ENCODE measurements at regions not wholly inside any gene's neighbourhood (a gene's known extent, or its start where the extent isn't known, plus 50 kb on each side); places are given as distances from the start of the nearest gene placed in this dataset.

GRCh38 chr6:12593771-12594529 is 122.6 kb upstream of the PHACTR1 start:
- H3K4me3 ChIP-seq (ENCODE audit: low read depth, low read length), result no peak overlapping the region
- DNase-seq (ENCODE audit: low read depth), result no peak
- TF ChIP-seq, protein P1, sequence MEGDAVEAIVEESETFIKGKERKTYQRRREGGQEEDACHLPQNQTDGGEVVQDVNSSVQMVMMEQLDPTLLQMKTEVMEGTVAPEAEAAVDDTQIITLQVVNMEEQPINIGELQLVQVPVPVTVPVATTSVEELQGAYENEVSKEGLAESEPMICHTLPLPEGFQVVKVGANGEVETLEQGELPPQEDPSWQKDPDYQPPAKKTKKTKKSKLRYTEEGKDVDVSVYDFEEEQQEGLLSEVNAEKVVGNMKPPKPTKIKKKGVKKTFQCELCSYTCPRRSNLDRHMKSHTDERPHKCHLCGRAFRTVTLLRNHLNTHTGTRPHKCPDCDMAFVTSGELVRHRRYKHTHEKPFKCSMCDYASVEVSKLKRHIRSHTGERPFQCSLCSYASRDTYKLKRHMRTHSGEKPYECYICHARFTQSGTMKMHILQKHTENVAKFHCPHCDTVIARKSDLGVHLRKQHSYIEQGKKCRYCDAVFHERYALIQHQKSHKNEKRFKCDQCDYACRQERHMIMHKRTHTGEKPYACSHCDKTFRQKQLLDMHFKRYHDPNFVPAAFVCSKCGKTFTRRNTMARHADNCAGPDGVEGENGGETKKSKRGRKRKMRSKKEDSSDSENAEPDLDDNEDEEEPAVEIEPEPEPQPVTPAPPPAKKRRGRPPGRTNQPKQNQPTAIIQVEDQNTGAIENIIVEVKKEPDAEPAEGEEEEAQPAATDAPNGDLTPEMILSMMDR (IDR thresholded peaks at IDR 0.05; ENCODE audit: low read depth, low read length, missing control alignments), result no peak

- H3K4me3 ChIP-seq (ENCODE audit: low read depth, low read length), result no peak overlapping the region
- TF ChIP-seq, protein P1 (IDR thresholded peaks at IDR 0.05; ENCODE audit: low read depth, low read length, missing control alignments), result no peak
- no peak for DNase-seq (ENCODE audit: low read depth)
These were observed 122.1 kb upstream of the PHACTR1 start for GRCh38 chr6:12594530-12594893.

GRCh38 chr6:12595161-12595811 is 121.3 kb upstream of the PHACTR1 start:
- no peak overlapping the region; the same call in none of the 2 replicates for H3K4me3 ChIP-seq (ENCODE audit: low read depth, low read length)
- TF ChIP-seq, protein P1 (IDR thresholded peaks at IDR 0.05; ENCODE audit: low read depth, low read length, missing control alignments), result no peak
- DNase-seq (ENCODE audit: low read depth), result no peak

DNA sequence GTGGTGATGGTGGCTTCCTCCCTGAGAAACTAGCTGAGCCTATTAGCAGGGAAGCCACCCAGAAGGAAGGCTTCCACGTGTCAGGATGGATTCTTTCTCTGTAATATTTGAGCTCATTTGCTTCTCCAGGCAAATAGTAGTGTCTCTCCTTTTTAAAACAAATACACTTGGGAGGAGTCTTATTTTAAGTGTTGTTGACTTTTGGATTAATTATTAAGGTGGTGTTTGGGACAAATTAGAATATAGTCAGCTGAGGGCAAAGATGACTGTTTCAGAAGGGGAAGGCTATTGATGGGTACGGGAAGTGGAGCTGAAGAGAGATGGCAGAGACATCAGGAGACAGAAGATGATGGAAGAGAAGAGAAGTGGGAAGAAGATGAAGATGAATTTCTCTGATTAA is 119.8 kb upstream of the PHACTR1 start:
- DNase-seq (ENCODE audit: low read depth), result no peak
- TF ChIP-seq, protein P1 (IDR thresholded peaks at IDR 0.05; ENCODE audit: low read depth, low read length, missing control alignments), result no peak
- H3K4me3 ChIP-seq (ENCODE audit: low read depth, low read length), result no peak overlapping the region

DNA sequence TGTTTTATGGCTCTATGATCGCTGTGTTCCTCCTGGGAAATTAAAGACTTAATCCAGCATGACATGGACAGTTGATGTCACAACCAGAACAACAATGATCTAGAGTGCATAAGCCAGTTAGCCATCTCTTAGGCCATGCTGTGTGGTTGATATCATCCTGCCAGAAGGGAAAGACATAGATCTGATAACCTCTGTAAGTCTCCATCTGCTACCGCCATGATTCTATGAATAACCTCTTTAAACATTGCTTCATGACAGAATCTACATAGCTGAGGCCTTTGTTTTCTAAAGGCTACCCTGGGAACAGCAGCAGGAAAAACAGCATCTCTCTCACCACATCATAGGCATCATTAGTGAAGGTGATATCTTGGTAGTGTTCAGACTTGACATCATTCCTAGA is 117.6 kb upstream of the PHACTR1 start:
- DNase-seq (ENCODE audit: low read depth), result no peak
- H3K4me3 ChIP-seq (ENCODE audit: low read depth, low read length), result no peak overlapping the region
- TF ChIP-seq, protein P1 (IDR thresholded peaks at IDR 0.05; ENCODE audit: low read depth, low read length, missing control alignments), result no peak

- H3K4me3 ChIP-seq (ENCODE audit: low read depth, low read length), result no peak overlapping the region
- TF ChIP-seq, protein P1 (IDR thresholded peaks at IDR 0.05; ENCODE audit: low read depth, low read length, missing control alignments), result no peak
- no peak for DNase-seq (ENCODE audit: low read depth)
These were observed 114.7 kb upstream of the PHACTR1 start for GRCh38 chr6:12601881-12602280.
